Lower leg skin (tissue), 3 donors: ENCODE measurements at regions not wholly inside any gene's neighbourhood (a gene's known extent, or its start where the extent isn't known, plus 50 kb on each side); places are given as distances from the start of the nearest gene placed in this dataset.

Source experiments
- POLR2A ChIP-seq, 2 donors: fragments of 450-650 bp; IDR thresholded peaks; one replicate each; pipeline ENCODE4 v1.6.1; 2016 to 2017; ENCODE audit warnings: antibody characterized with exemption in 2 of 2, mild to moderate bottlenecking in 1 of 2, moderate library complexity in 1 of 2
- TF ChIP-seq, protein P1 (sequence below), 3 donors: fragments of 450-650 bp; IDR thresholded peaks; one replicate each; pipeline ENCODE4 v1.5.1; 2016; ENCODE audit warnings: antibody characterized with exemption in 3 of 3, mild to moderate bottlenecking in 3 of 3, moderate library complexity in 2 of 3

DNA sequence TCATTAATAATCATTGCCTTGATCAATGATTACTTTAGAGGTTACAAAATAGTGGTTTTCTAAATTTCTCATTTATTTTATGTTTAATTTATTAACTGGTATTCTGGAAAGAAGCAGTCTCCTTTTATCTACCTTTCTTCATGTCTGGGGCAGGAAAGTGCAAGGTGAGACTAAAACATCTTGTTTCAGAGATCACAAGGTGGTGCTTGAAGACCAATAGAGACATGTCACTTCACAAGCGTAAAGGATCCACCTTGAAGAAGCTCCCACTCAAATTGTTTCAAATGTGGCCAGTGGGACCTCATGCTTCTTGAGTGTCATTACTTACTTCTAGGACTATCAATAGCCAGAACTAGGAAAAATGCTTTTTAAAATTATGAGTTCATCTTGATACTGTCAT is 1568.7 kb downstream of the RPA4 start:
- TF ChIP-seq, protein P1, sequence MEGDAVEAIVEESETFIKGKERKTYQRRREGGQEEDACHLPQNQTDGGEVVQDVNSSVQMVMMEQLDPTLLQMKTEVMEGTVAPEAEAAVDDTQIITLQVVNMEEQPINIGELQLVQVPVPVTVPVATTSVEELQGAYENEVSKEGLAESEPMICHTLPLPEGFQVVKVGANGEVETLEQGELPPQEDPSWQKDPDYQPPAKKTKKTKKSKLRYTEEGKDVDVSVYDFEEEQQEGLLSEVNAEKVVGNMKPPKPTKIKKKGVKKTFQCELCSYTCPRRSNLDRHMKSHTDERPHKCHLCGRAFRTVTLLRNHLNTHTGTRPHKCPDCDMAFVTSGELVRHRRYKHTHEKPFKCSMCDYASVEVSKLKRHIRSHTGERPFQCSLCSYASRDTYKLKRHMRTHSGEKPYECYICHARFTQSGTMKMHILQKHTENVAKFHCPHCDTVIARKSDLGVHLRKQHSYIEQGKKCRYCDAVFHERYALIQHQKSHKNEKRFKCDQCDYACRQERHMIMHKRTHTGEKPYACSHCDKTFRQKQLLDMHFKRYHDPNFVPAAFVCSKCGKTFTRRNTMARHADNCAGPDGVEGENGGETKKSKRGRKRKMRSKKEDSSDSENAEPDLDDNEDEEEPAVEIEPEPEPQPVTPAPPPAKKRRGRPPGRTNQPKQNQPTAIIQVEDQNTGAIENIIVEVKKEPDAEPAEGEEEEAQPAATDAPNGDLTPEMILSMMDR (IDR thresholded peaks at IDR 0.05): no peak
- TF ChIP-seq POLR2A (IDR thresholded peaks at IDR 0.05): no peak
